ENCODE measurements at regions not wholly inside any gene's neighbourhood (a gene's known extent, or its start where the extent isn't known, plus 50 kb on each side); places are given as distances from the start of the nearest gene placed in this dataset.
"Not testable (repeated sequence)": the region's sequence is repeated elsewhere in the genome, so short reads cannot be mapped to it uniquely, and the experiment has no call there.

DNA sequence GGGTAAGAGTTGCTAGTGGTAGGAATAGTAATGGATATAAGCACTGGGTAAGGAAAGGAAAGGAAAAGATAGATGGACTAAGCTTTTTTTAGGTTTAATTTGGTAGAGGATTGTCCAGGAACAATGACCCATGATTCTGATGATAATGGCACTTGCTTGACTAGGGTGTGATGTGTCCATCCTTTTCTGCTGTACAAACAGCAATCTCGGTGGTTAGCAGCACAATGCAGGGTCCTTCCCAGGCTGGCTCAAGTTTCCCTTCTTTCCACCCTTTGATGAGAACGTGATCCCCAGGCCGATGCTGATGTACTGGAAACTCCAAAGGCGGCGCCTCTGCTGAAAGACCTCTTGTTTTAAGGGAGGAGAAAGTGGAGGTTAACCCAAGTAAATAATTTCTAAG is 105.3 kb downstream of the TMEM167A start:
- Histone ChIP-seq H3K27ac (ENCODE audit: low read depth, low read length) (no peak overlapping the region), H3K4me3 (ENCODE audit: low read length) (no peak overlapping the region), H3K4me1 (ENCODE audit: insufficient read depth, low read length) (no peaks in the 10 kb centered on the region), H3K36me3 (ENCODE audit: insufficient read depth, low read length) (no peaks in the 10 kb centered on the region), H3K27me3 (ENCODE audit: insufficient read depth, low read length, poor library complexity, severe bottlenecking) (no peaks in the 10 kb centered on the region), H3K9me3 (ENCODE audit: low read length) (no peaks in the 10 kb centered on the region)
- Mint-ChIP-seq H3K9me3 (peaks cover 13 to 26% (median 23%) of the 10 kb centered on the region in 5 donors), H3K4me1 (no peaks in the 10 kb centered on the region), H3K4me3 (no peak overlapping the region), H3K27ac (no peak overlapping the region), H3K36me3 (peaks cover 0 to 7% (median 5%) of the 10 kb centered on the region in 3 donors), H3K27me3 (peaks cover 0 to 5% of the 10 kb centered on the region in 2 donors)
- no peak for DNase-seq
- CTCF ChIA-PET, result no interaction called here
- POLR2A ChIA-PET, result no interaction called here

DNA sequence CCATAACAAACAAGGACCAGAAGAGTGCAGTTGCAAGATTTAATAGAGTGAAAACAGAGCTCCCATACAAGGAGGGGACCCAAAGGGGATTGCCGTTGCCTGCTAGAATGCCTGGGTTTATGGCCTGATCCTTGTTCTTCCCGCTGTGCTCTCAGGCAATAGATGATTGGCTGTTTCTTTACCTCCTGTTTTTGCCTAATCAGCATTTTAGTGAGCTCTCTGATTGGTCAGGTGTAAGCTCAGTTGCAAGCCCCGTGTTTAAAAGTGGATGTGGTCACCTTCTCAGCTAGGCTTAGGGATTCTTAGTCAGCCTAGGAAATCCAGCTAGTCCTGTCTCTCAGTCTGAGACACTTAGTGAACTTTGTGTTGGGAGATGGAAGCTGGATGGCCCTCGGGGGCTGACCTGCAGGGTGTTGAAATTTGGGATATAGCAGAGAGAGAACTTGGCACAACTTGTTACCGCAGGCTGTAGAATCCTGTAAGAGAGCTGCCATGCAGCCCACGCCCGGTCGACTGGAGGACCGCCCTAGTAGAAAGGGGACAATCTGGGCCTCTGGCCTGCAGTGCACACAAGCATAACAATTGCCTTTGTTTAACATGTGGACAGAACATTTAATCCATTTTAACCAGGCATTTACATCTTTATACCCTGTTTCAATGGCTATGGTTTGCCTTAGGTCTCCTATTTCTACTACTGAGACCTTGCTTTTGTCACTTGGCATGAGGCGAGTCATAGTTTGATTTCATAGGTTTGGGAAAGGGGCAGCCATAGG is 106.0 kb downstream of the TMEM167A start:
- H3K27ac ChIP-seq (ENCODE audit: low read depth, low read length); H3K36me3 ChIP-seq (ENCODE audit: insufficient read depth, low read length); H3K36me3 Mint-ChIP-seq; H3K4me1 Mint-ChIP-seq; H3K4me3 Mint-ChIP-seq; H3K27me3 ChIP-seq (ENCODE audit: insufficient read depth, low read length, poor library complexity, severe bottlenecking); DNase-seq; H3K4me1 ChIP-seq (ENCODE audit: insufficient read depth, low read length); H3K27me3 Mint-ChIP-seq; H3K4me3 ChIP-seq (ENCODE audit: low read length); CTCF ChIA-PET; H3K27ac Mint-ChIP-seq; H3K9me3 ChIP-seq (ENCODE audit: low read length); POLR2A ChIA-PET: not testable (repeated sequence)
- peaks cover 12 to 26% (median 22%) of the 10 kb centered on the region in 5 donors for H3K9me3 Mint-ChIP-seq

DNA sequence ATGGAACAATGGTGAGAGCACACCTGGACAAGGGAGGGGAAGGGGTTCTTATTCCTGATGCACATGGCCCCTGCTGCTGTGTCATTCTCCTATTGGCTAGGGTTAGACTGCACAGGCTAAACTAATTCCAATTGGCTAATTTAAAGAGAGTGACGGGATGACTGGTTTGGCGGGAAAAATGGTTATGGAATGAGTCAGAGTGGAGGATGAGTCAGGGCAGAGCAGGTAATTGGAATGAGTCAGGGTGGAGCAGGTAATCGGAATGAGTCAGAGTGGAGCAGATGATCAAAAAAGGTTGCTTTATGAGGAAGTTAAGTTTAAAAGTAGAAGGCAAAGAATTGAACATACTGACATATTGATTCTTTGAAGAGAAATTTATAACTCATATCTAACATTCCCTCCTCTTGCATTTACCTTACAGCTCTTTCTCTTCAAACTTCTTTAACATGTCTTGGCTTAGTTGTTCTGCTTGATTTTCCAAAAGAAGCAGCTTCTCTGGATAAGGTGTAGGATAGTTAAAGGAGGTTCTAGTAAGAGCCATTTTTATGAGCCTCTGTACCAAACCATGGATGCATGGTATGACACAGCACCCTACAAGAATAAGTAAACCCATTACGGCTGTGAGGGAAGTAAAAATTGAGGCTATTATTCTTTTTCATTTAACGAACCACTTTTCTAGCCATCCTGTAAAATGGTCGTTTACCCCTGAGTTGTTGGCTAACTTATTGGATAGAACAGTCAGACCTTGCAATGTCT is 107.8 kb downstream of the TMEM167A start:
- POLR2A ChIA-PET; H3K27ac Mint-ChIP-seq; H3K4me3 Mint-ChIP-seq; H3K4me3 ChIP-seq (ENCODE audit: low read length); H3K27me3 Mint-ChIP-seq; DNase-seq; H3K27me3 ChIP-seq (ENCODE audit: insufficient read depth, low read length, poor library complexity, severe bottlenecking); CTCF ChIA-PET; H3K4me1 Mint-ChIP-seq; H3K36me3 Mint-ChIP-seq; H3K27ac ChIP-seq (ENCODE audit: low read depth, low read length); H3K9me3 ChIP-seq (ENCODE audit: low read length); H3K36me3 ChIP-seq (ENCODE audit: insufficient read depth, low read length); H3K9me3 Mint-ChIP-seq; H3K4me1 ChIP-seq (ENCODE audit: insufficient read depth, low read length): not testable (repeated sequence)

DNA sequence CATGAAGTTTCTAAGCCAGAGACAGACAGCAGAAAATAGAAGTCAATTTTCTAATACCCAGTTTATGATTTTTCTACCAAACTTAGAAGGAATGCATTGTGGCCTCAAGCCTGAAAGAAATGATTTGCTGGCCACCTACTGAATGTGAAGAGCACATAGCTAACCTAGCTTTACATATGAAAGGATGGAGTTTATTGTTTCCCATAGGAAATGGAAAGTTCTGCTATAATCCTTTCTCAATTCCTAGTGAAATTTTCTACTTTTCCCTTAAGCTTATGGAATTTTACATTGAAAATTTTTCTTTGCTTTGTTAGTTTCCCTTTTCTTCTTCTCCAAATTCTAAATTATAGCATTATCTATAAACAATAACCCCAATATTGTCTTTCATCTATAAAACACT is 110.1 kb downstream of the TMEM167A start:
- peaks cover 0 to 3% (median 0%) of the 10 kb centered on the region in 3 donors for H3K36me3 Mint-ChIP-seq
- H3K9me3 Mint-ChIP-seq, result peaks cover 0 to 4% (median 0%) of the 10 kb centered on the region in 5 donors
- H3K4me3 ChIP-seq (ENCODE audit: low read length), result no peak overlapping the region
- no peaks in the 10 kb centered on the region for H3K27me3 ChIP-seq (ENCODE audit: insufficient read depth, low read length, poor library complexity, severe bottlenecking)
- H3K27ac Mint-ChIP-seq, result no peak overlapping the region
- no peaks in the 10 kb centered on the region for H3K4me1 ChIP-seq (ENCODE audit: insufficient read depth, low read length)
- no peaks in the 10 kb centered on the region for H3K4me1 Mint-ChIP-seq
- no peak overlapping the region for H3K27ac ChIP-seq (ENCODE audit: low read depth, low read length)
- H3K27me3 Mint-ChIP-seq, result peaks cover 0 to 2% of the 10 kb centered on the region in 2 donors
- no peaks in the 10 kb centered on the region for H3K36me3 ChIP-seq (ENCODE audit: insufficient read depth, low read length)
- CTCF ChIA-PET, result no interaction called here
- H3K9me3 ChIP-seq (ENCODE audit: low read length), result no peaks in the 10 kb centered on the region
- POLR2A ChIA-PET, result no interaction called here
- no peak overlapping the region for H3K4me3 Mint-ChIP-seq
- DNase-seq, result no peak

DNA sequence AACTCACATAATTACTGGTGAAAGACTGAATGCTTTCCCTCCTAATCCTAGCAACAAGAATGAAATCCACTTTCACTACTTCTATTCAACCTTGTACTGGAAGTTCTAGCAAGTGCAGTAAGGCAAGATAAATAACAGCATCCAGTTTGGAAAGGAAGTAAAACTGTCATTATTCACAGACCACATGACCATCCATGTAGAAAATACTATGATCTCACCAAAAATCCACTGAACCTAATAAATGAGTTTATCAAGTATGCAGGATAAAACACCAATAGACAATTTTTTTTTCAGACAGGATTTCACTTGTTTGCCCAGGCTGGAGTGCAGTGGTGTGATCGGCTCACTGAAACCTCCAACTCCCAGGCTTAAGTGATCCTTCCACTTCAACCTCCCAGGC is 117.7 kb downstream of the TMEM167A start:
- CTCF ChIA-PET, result no interaction called here

DNA sequence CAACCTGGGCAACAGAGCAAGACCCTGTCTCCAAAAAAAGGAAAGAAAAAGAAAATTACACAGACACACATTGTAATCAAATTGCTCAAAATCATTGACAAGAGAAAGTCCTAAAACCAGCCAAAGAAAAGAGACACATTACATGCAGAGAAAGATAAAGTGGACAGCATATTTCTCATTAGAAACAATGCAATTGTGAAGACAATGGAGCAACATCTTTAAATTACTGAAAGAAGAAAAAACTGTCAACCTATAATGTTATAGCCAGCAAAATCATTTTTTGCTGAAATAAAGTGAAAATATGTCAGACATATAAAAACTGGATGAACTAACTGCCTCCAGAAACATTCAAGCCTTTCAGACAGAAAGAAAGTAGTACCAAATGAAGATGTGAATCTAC is 120.6 kb downstream of the TMEM167A start:
- H3K4me1 ChIP-seq (ENCODE audit: insufficient read depth, low read length), result no peaks in the 10 kb centered on the region
- no peaks in the 10 kb centered on the region for H3K27me3 ChIP-seq (ENCODE audit: insufficient read depth, low read length, poor library complexity, severe bottlenecking)
- H3K27ac ChIP-seq (ENCODE audit: low read depth, low read length), result no peak overlapping the region
- H3K36me3 ChIP-seq (ENCODE audit: insufficient read depth, low read length), result no peaks in the 10 kb centered on the region
- H3K4me3 Mint-ChIP-seq, result no peak overlapping the region
- H3K36me3 Mint-ChIP-seq, result no peaks in the 10 kb centered on the region
- H3K27me3 Mint-ChIP-seq, result peaks cover 0 to 3% of the 10 kb centered on the region in 2 donors
- no peaks in the 10 kb centered on the region for H3K9me3 ChIP-seq (ENCODE audit: low read length)
- no peak overlapping the region for H3K4me3 ChIP-seq (ENCODE audit: low read length)
- H3K9me3 Mint-ChIP-seq, result peaks cover 16 to 24% (median 19%) of the 10 kb centered on the region in 5 donors
- CTCF ChIA-PET, result no interaction called here
- DNase-seq, result no peak
- POLR2A ChIA-PET, result no interaction called here
- peak overlapping the region in 1 of 8 donors; percentile 8 for H3K27ac Mint-ChIP-seq
- no peaks in the 10 kb centered on the region for H3K4me1 Mint-ChIP-seq

More for the DNA sequence above, 117.7 kb downstream of the TMEM167A start:
- POLR2A ChIA-PET, result no interaction called here
- Mint-ChIP-seq H3K9me3 (peaks cover 16 to 24% (median 19%) of the 10 kb centered on the region in 5 donors), H3K4me1 (no peaks in the 10 kb centered on the region), H3K27me3 (peaks cover 0 to 3% of the 10 kb centered on the region in 2 donors), H3K36me3 (no peaks in the 10 kb centered on the region), H3K4me3 (no peak overlapping the region), H3K27ac (no peak overlapping the region)
- no peak overlapping the region for H3K4me3 ChIP-seq (ENCODE audit: low read length)
- no peaks in the 10 kb centered on the region for H3K27me3 ChIP-seq (ENCODE audit: insufficient read depth, low read length, poor library complexity, severe bottlenecking)
- no peak for DNase-seq
- no peaks in the 10 kb centered on the region for H3K4me1 ChIP-seq (ENCODE audit: insufficient read depth, low read length)
- H3K36me3 ChIP-seq (ENCODE audit: insufficient read depth, low read length), result no peaks in the 10 kb centered on the region
- H3K9me3 ChIP-seq (ENCODE audit: low read length), result no peaks in the 10 kb centered on the region
- H3K27ac ChIP-seq (ENCODE audit: low read depth, low read length), result no peak overlapping the region

DNA sequence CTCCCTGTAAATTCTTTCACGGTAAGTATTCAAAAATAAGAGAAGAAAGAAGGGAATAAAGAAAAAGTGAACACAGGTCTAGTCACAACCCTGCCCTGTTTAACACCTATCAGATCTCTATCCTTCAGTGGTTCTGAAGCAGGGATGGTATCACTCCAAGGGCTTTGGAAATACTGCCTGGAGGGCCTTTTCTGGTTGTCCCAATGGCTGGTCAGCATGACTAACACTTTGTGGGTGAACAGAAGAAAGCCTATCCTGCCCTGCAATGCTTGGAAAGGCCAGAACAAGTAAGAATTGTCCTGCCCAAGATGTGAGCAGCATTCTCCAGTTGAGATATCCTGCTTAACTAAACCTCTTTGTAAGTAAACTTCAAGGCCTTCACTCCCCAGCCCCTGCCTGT is 124.9 kb downstream of the TMEM167A start:
- no peak for DNase-seq
- H3K27ac Mint-ChIP-seq, result no peak overlapping the region
- H3K36me3 Mint-ChIP-seq, result no peaks in the 10 kb centered on the region
- Histone ChIP-seq H3K27ac (ENCODE audit: low read depth, low read length) (no peak overlapping the region), H3K4me3 (ENCODE audit: low read length) (no peak overlapping the region), H3K4me1 (ENCODE audit: insufficient read depth, low read length) (no peaks in the 10 kb centered on the region), H3K27me3 (ENCODE audit: insufficient read depth, low read length, poor library complexity, severe bottlenecking) (no peaks in the 10 kb centered on the region), H3K9me3 (ENCODE audit: low read length) (no peaks in the 10 kb centered on the region), H3K36me3 (ENCODE audit: insufficient read depth, low read length) (no peaks in the 10 kb centered on the region)
- H3K4me1 Mint-ChIP-seq, result no peaks in the 10 kb centered on the region
- CTCF ChIA-PET, result no interaction called here
- peaks cover 17 to 41% (median 20%) of the 10 kb centered on the region in 5 donors for H3K9me3 Mint-ChIP-seq
- H3K4me3 Mint-ChIP-seq, result no peak overlapping the region
- peaks cover 0 to 2% of the 10 kb centered on the region in 2 donors for H3K27me3 Mint-ChIP-seq
- POLR2A ChIA-PET, result no interaction called here

DNA sequence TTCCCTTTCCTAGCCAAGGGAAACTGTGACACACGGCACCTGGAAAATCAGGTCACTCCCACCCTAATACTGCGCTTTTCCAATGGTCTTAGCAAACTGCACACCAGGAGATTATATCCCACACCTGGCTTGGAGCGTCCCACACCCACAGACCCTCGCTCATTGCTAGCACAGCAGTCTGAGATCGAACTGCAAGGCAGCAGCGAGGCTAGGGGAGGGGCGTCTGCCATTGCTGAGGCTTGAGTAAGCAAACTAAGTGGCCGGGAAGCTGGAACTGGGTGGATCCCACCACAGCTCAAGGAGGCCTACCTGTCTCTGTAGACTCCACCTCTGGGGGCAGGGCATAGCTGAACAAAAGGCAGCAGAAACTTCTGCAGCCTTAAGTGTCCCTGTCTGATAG is 132.9 kb downstream of the TMEM167A start:
- POLR2A ChIA-PET; H3K4me3 ChIP-seq (ENCODE audit: low read length); H3K9me3 ChIP-seq (ENCODE audit: low read length); H3K36me3 Mint-ChIP-seq; H3K4me1 ChIP-seq (ENCODE audit: insufficient read depth, low read length); CTCF ChIA-PET; H3K27me3 Mint-ChIP-seq; DNase-seq; H3K27me3 ChIP-seq (ENCODE audit: insufficient read depth, low read length, poor library complexity, severe bottlenecking); H3K27ac ChIP-seq (ENCODE audit: low read depth, low read length); H3K36me3 ChIP-seq (ENCODE audit: insufficient read depth, low read length); H3K27ac Mint-ChIP-seq; H3K4me3 Mint-ChIP-seq; H3K4me1 Mint-ChIP-seq: not testable (repeated sequence)
- peaks cover 0 to 20% (median 8%) of the 10 kb centered on the region in 5 donors for H3K9me3 Mint-ChIP-seq

All from CD8-positive, alpha-beta memory T cell (primary cell).